Esophagus muscularis mucosa (tissue), 4 donors: ENCODE measurements at regions not wholly inside any gene's neighbourhood (a gene's known extent, or its start where the extent isn't known, plus 50 kb on each side); places are given as distances from the start of the nearest gene placed in this dataset.

ENCODE experiments used
- CTCF ChIP-seq, 3 experiments: fragments of 200-600 bp in 2 of 3; fragments of 450-650 bp in 1 of 3; sonication (generic) in 2 of 3; IDR thresholded peaks; one replicate each; pipeline ENCODE4 v1.5.1; 2017 to 2019; ENCODE audit warnings: antibody characterized with exemption in 3 of 3, mild to moderate bottlenecking in 2 of 3, moderate library complexity in 1 of 3
- EP300 ChIP-seq: sonication (generic); formaldehyde crosslinking; IDR thresholded peaks from one replicate; pipeline ENCODE4 v1.6.1; 2017; ENCODE audit warnings: antibody characterized with exemption
- POLR2A ChIP-seq: fragments of 450-650 bp; IDR thresholded peaks from one replicate; pipeline ENCODE4 v1.6.1; 2017; ENCODE audit warnings: antibody characterized with exemption, moderate library complexity, mild to moderate bottlenecking, low read depth

- TF ChIP-seq CTCF (IDR thresholded peaks at IDR 0.05) (no peak), POLR2A (no peak), EP300 (no peak)
These were observed 373.5 kb downstream of the UQCRFS1 start for GRCh38 chr19:28839455-28839854.
